Heart left ventricle (tissue), 13 donors: ENCODE measurements at regions not wholly inside any gene's neighbourhood (a gene's known extent, or its start where the extent isn't known, plus 50 kb on each side); places are given as distances from the start of the nearest gene placed in this dataset.

Source experiments
- POLR2A ChIP-seq, 2 donors: fragments of 450-650 bp; IDR thresholded peaks; one replicate each; pipeline ENCODE4 v1.6.1; 2017; ENCODE audit warnings: antibody characterized with exemption in 2 of 2, mild to moderate bottlenecking in 2 of 2, moderate library complexity in 2 of 2
- TF ChIP-seq, protein P1 (sequence below), 12 donors: fragments of 200-600 bp; sonication (generic) in 4 of 12; IDR thresholded peaks; one replicate each; pipeline versions ENCODE4 v1.5.0 to v1.8.0; 2018 to 2022; ENCODE audit warnings: antibody characterized with exemption in 12 of 12, mild to moderate bottlenecking in 5 of 12
- donor health status: ischemic (EF 13 %, LVEDD 7.1; RV severe dilation, severe dysfunction).
- donor health status: DM: no; HTN: yes; CAD: no.
- donor health status: DM: no; HTN: no; CAD: no.
- donor health status: ischemic (EF 25% LVEDD 6.9; RV normal size, moderate dysfunction).
- donor health status: ischemic (EF 25% LVEDD 5.7; RV mildly dilated, moderate dysfunction).
- donor health status: ischemic (EF 35%, LVEDD 5.7; RV mildly dilated, moderate dysfunction).
- donor health status: nonischemic (EF 11% LVEDD 7.7; RV severe dilation, severe dysfunction).
- donor health status: DM: yes; HTN: yes; CAD: no.
- donor health status: PGD.
- donor health status: ischemic (EF 29% LVEDD 5.4; RV normal size, mild dysfunction).
- donor health status: nonischemic (EF 23%, LVEDD 6.1; RV moderate dilation, normal function).

GRCh38 chrX:79588233-79588632, 221.1 kb upstream of the ITM2A start:
- TF ChIP-seq, protein P1, sequence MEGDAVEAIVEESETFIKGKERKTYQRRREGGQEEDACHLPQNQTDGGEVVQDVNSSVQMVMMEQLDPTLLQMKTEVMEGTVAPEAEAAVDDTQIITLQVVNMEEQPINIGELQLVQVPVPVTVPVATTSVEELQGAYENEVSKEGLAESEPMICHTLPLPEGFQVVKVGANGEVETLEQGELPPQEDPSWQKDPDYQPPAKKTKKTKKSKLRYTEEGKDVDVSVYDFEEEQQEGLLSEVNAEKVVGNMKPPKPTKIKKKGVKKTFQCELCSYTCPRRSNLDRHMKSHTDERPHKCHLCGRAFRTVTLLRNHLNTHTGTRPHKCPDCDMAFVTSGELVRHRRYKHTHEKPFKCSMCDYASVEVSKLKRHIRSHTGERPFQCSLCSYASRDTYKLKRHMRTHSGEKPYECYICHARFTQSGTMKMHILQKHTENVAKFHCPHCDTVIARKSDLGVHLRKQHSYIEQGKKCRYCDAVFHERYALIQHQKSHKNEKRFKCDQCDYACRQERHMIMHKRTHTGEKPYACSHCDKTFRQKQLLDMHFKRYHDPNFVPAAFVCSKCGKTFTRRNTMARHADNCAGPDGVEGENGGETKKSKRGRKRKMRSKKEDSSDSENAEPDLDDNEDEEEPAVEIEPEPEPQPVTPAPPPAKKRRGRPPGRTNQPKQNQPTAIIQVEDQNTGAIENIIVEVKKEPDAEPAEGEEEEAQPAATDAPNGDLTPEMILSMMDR (IDR thresholded peaks at IDR 0.05), result no peak
- TF ChIP-seq POLR2A (IDR thresholded peaks at IDR 0.05), result no peak
